ENCODE measurements at regions not wholly inside any gene's neighbourhood (a gene's known extent, or its start where the extent isn't known, plus 50 kb on each side); places are given as distances from the start of the nearest gene placed in this dataset.

- TF ChIP-seq CTCF (optimal IDR thresholded peaks at IDR 0.05 in 1 of 3, IDR thresholded peaks at IDR 0.05 in 1 of 3, conservative IDR thresholded peaks at IDR 0.05 in 1 of 3; ENCODE audit: extremely low read depth in 1 of 3, insufficient read depth in 2 of 3, low read length in 3 of 3), result no peak
- no peak for TF ChIP-seq EZH2 (IDR thresholded peaks at IDR 0.05; ENCODE audit: low read length)
Observed at GRCh38 chr11:22974251-22974650, 114.0 kb upstream of the CCDC179 start.
